Thymus (tissue), 11 donors: ENCODE measurements at regions not wholly inside any gene's neighbourhood (a gene's known extent, or its start where the extent isn't known, plus 50 kb on each side); places are given as distances from the start of the nearest gene placed in this dataset.
"Not testable (repeated sequence)": the region's sequence is repeated elsewhere in the genome, so short reads cannot be mapped to it uniquely, and the experiment has no call there.

Experiments
- DNase-seq, 9 donors: peaks; one replicate each; pipeline ENCODE4 v3.0.0-alpha.2; 2013; ENCODE audit warnings: low spot score in 9 of 9, low read depth in 6 of 9, missing footprints in 1 of 9
- H3K27ac ChIP-seq, 2 donors: one replicate each; pipeline ENCODE4 v1.5.1; 2013; ENCODE audit warnings: control low read depth in 1 of 2, low read depth in 1 of 2, low read length in 1 of 2, mild to moderate bottlenecking in 1 of 2, moderate library complexity in 1 of 2
- H3K27me3 ChIP-seq, 2 donors: one replicate each; pipeline ENCODE4 v1.5.1; 2013; ENCODE audit warnings: low read length in 1 of 2; ENCODE audit not compliant: control insufficient read depth in 2 of 2, insufficient read depth in 1 of 2
- H3K36me3 ChIP-seq, 2 donors: one replicate each; pipeline ENCODE4 v1.5.1; 2013; ENCODE audit warnings: low read length in 1 of 2, mild to moderate bottlenecking in 1 of 2, moderate library complexity in 1 of 2; ENCODE audit not compliant: control insufficient read depth in 2 of 2, insufficient read depth in 2 of 2
- H3K4me1 ChIP-seq, 2 donors: one replicate each; pipeline ENCODE4 v1.5.1; 2013; ENCODE audit warnings: low read length in 2 of 2; ENCODE audit not compliant: control insufficient read depth in 2 of 2, insufficient read depth in 2 of 2
- H3K4me3 ChIP-seq, 2 donors: one replicate each; pipeline ENCODE4 v1.5.1; 2013; ENCODE audit warnings: low read length in 2 of 2, control low read depth in 1 of 2, mild to moderate bottlenecking in 1 of 2
- H3K9me3 ChIP-seq, 2 donors: one replicate each; pipeline ENCODE4 v1.5.1; 2013; ENCODE audit warnings: low read length in 1 of 2, mild to moderate bottlenecking in 1 of 2; ENCODE audit not compliant: control insufficient read depth in 2 of 2, insufficient read depth in 1 of 2
- WGBS: extraction: QIAGEN DNeasy Blood & Tissue Kit; methylation state at CpG from one replicate; pipeline ENCODE4 v1.1.7; 2013; 5-methylcytosine and 5-hydroxymethylcytosine counted together
- donor health status: healthy.

DNA sequence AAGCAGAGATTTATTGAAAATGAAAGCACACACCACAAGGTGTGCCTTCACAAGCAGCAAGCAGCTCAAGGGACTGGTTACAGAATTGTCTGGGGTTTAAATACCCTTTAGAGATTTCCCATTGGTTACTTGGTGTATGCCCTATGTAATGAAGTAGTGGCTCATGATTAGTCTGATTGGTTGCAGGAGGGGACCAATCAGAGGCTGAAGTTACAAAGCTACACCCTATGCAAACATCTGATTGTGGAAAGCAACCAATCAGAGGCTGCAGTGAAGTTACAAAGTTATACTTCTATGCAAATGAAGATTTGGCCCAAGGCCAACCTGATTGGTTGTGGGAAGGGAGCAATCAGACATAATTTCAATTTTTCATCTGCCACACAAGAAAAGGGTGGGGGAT is 119.9 kb downstream of the C9orf152 start:
- Histone ChIP-seq H3K4me1 (peaks cover 7 to 9% of the 10 kb centered on the region in 2 donors), H3K27ac (no peak overlapping the region)

DNA sequence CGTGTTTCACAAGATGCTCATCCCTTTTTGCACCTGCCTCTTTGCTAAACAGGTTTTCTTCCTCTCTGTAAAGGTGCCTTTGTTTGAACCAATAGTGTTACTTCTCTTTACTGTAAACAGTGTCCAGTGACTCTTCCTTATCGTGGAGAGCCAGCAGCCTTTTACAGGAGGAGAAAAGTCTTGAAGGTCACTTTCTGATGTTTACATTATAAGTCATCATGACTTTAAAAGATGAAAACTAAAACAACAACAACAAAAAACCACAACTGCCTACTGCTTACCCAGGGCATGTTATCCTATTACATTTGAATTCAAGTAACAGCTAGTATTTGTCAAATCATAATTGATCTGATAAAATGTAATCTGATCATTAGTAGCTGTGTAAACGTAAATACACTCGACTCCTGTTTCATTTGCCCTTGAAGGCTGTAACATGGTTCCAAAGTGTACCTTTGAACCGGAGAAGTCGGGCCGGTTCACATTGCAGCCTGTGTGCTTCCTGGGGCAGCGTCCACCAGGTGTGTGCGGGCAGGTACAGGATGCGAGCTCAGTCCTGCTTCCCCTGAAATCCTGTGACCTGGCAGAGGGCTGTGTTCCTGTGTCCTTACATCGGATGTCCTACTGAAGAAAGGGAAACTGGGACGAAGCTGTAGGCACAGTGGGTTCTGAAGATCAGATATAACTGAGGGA is 118.1 kb downstream of the C9orf152 start:
- no peaks in the 10 kb centered on the region for H3K9me3 ChIP-seq
- no peak overlapping the region for H3K27ac ChIP-seq
- H3K4me1 ChIP-seq = peaks cover 9 to 10% of the 10 kb centered on the region in 2 donors
- H3K27me3 ChIP-seq = no peaks in the 10 kb centered on the region
- no peak overlapping the region for H3K4me3 ChIP-seq
- 83% methylated on average over 12 of the region's 12 CpGs for WGBS
- no peaks in the 10 kb centered on the region for H3K36me3 ChIP-seq
- DNase-seq = no peak

More for the DNA sequence above, 119.9 kb downstream of the C9orf152 start:
- H3K4me3 ChIP-seq = no peak overlapping the region
- H3K27me3 ChIP-seq = no peaks in the 10 kb centered on the region
- H3K9me3 ChIP-seq = no peaks in the 10 kb centered on the region
- H3K36me3 ChIP-seq = no peaks in the 10 kb centered on the region
- DNase-seq = no peak

DNA sequence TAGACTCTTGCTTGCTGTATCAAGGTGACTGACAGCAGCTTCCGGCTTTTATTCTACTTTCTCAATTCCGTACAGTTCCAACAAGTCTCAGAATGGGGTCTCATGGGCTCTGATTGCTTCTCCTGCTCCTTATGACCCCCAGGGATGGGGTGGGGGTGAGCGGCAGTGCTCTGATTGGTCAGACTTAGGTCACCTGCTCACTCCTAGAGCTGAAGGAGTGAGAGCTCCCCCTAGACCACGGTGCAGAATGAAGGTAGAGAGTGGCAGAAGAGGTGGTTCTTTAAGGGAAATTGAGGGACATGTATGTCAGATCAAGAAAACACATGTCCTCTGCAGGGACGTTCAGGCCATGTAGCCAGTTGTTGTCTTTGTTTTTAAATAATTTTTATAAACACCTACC is 115.2 kb downstream of the C9orf152 start:
- Histone ChIP-seq H3K9me3 (no peaks in the 10 kb centered on the region), H3K27ac (no peak overlapping the region), H3K27me3 (no peaks in the 10 kb centered on the region), H3K36me3 (no peaks in the 10 kb centered on the region), H3K4me3 (no peak overlapping the region), H3K4me1 (peaks cover 8 to 10% of the 10 kb centered on the region in 2 donors)
- WGBS = 97% methylated on average over 5 of the region's 5 CpGs
- no peak for DNase-seq

DNA sequence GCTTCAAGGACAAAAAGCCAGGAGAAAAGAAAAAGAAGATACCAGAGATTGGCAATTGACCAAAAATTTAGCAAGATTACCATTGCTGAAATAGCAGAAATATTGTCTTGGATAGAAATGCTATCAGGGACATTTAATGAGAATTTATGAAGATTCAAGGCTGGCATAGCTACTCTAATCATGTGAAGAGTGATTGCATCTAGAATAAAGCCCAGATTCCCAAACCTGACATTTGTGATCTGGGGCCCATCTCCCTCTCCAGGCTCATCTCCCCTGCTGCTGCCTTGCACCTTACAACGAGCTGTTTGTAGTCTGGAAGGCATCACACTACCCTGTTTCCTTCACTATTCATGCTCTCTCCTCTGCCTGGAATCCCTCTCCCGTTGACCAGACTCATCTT is 114.5 kb downstream of the C9orf152 start:
- no peak overlapping the region for H3K27ac ChIP-seq
- H3K27me3 ChIP-seq = no peaks in the 10 kb centered on the region
- no peaks in the 10 kb centered on the region for H3K36me3 ChIP-seq
- H3K4me3 ChIP-seq = no peak overlapping the region
- H3K4me1 ChIP-seq = peaks cover 6 to 10% of the 10 kb centered on the region in 2 donors
- 97% methylated on average over 2 of the region's 2 CpGs for WGBS
- DNase-seq = no peak
- H3K9me3 ChIP-seq = no peaks in the 10 kb centered on the region

DNA sequence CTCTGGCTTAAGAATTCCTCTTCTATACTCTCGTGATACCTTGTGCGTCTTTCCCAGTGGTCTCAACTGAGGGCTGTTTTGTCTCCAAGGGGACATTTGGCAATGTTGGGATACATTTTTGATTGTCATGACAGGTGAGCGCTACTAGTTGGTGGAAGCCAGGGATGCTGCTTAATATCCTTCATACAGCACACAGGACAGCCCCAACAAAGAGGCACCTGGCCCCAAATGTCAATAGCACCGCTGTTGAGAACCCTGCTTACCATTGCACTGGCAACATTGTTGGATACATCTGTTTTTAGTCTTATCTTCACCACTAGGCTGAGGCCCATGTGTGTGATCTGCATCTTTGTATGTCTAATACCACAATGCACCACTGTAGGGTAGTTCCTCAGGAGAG is 114.1 kb downstream of the C9orf152 start:
- Histone ChIP-seq H3K27me3 (no peaks in the 10 kb centered on the region), H3K4me1 (peaks cover 6 to 10% of the 10 kb centered on the region in 2 donors), H3K9me3 (no peaks in the 10 kb centered on the region), H3K27ac (no peak overlapping the region), H3K4me3 (no peak overlapping the region), H3K36me3 (no peaks in the 10 kb centered on the region)
- DNase-seq = no peak
- WGBS = 98% methylated on average over 4 of the region's 4 CpGs

DNA sequence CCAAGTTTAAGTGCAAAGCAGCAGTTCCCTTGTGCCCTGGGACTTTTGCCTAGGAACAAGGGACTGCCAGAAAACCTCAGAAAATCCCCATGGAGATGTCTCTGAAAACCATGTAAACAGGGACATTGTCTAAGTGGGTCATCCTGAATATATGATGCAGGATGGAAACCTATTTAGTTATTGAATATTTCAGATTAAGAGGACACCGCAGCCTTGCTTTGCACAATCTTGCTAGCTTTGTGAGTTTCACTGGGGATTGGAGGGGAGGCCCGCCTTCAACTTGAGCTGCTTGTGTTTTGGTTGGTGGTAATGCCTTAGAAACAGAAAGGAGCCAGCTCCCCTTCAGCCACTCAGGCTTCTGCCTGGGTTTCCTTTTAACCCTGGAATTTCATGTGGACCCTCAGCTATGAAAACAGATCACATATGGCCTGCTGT is 112.8 kb downstream of the C9orf152 start:
- no peak for DNase-seq
- Histone ChIP-seq H3K27ac (no peak overlapping the region), H3K4me3 (no peak overlapping the region), H3K9me3 (no peaks in the 10 kb centered on the region), H3K36me3 (no peaks in the 10 kb centered on the region), H3K27me3 (no peaks in the 10 kb centered on the region), H3K4me1 (peaks cover 4 to 9% of the 10 kb centered on the region in 2 donors)
- over 99% methylated on average over 2 of the region's 2 CpGs for WGBS

DNA sequence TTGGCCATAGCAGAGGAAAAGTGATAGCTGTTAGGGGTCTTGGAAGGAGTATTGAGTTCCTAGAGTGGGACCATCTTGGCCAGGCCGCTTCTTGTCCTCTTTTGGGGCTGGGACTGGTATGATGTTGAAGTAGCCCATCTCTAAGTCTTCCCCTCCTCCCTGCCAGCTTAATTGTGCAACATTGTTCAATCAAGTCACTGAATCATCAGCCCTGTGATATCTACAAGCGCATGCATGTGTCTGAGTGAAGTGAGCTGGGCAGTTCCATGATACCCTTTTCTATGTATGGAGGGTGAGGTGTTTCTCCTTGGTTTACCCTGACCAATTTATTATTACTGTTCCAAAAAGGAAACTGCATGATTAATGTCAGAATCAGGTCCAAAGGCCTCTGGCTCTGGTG is 112.2 kb downstream of the C9orf152 start:
- DNase-seq = no peak
- 97% methylated on average over 2 of the region's 2 CpGs for WGBS
- H3K9me3 ChIP-seq = no peaks in the 10 kb centered on the region
- no peaks in the 10 kb centered on the region for H3K36me3 ChIP-seq
- H3K4me1 ChIP-seq = peaks cover 6 to 14% of the 10 kb centered on the region in 2 donors
- H3K4me3 ChIP-seq = no peak overlapping the region
- no peak overlapping the region for H3K27ac ChIP-seq
- no peaks in the 10 kb centered on the region for H3K27me3 ChIP-seq

DNA sequence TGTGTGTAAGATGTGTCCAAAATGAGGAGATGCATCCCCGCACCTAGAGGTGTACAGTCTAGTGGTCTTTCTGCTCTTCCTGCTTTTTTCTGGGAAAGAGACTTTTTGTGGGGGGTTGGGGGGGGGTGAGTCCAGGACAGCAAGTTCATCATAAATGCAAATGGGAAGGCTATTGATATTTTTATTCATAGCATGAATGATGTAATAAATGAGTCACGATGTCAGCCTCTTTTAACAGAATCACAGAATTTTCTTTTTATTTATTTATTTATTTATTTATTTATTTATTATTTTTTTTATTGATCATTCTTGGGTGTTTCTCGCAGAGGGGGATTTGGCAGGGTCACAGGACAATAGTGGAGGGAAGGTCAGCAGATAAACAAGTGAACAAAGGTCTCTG is 111.3 kb downstream of the C9orf152 start:
- not testable (repeated sequence) for H3K36me3 ChIP-seq, DNase-seq, H3K4me3 ChIP-seq, H3K27me3 ChIP-seq, H3K27ac ChIP-seq, H3K9me3 ChIP-seq
- H3K4me1 ChIP-seq = peaks cover 14 to 21% of the 10 kb centered on the region in 2 donors
- whole genome bisulfite sequencing = 99% methylated on average over 3 of the region's 3 CpGs

DNA sequence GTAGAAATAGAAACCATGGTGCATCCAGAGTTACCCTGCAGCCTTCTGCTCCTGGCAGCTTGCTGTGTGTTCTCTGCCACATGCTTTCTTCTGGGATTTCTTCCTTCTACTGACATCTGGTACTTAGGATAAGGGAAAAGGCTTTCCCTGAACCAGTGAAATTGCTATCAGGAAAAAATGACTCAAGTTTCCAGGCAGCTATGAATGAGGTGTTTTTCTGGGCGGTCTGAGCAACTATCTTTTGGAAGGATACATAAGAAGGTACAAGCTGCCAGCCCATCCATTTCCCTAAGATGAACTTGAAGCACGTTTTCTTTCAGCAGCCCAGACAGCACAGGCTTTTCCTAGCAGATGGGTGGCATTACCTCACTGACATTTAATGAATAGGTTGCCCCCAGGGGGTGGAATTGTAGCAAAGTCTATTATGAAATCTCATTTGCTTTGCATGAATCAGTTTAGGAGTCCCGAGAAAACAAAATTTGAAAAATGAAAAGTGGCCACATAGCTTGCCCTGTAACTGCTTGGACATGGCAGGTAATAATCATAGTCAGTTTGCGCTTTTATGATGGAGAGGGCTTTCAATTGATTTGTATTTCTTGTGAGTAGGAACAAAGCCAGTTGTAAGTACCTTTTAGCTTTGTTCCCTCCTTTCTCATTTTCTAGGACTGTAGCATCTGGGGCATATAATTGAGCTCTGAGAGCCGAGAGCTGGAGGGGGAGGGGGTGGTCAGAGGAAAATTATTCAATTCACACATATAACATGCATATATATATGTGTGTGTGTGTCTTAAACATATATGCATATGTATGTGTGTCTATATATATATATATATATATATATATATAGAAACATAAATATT is 108.5 kb downstream of the C9orf152 start:
- Histone ChIP-seq H3K4me1 (peaks cover 29 to 32% of the 10 kb centered on the region in 2 donors), H3K36me3 (no peaks in the 10 kb centered on the region), H3K27me3 (no peaks in the 10 kb centered on the region), H3K9me3 (no peaks in the 10 kb centered on the region), H3K4me3 (no peak overlapping the region), H3K27ac (peak overlapping the region in 1 of 2 donors; percentile 11)
- DNase-seq = no peak
- 96% methylated on average over 5 of the region's 5 CpGs for WGBS
